ENCODE measurements at regions not wholly inside any gene's neighbourhood (a gene's known extent, or its start where the extent isn't known, plus 50 kb on each side); places are given as distances from the start of the nearest gene placed in this dataset.

DNA sequence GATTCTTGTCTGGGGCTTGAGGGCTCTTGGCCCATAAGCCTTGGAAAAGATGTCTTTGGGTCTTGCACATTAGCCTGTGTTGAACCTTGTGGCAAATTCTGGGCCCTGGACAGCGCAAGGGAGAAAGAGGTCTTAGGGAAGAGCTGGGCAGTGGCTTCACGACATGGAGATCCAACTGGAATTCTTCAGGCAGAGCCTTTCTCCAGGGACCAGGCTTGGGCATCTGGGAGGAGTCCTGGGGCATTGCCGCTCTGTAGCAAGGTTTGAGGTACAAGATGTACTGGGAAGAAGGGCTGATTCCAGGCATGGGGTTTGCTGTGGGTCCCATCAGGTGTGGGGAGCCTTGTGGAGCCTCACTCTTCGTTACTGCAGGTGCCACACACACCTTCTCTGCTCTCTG, 104.0 kb upstream of the ACTRT1 start:
- no peak overlapping the region for H3K4me3 Mint-ChIP-seq
- H2AFZ ChIP-seq (ENCODE audit: low read length) = no peak overlapping the region
- no peak overlapping the region for H3K56ac ChIP-seq (ENCODE audit: insufficient read length, low read depth, low read length)
- H4K5ac ChIP-seq (ENCODE audit: insufficient read length, low read depth, low read length) = no peak overlapping the region
- no peaks in the 10 kb centered on the region for H3K27me3 Mint-ChIP-seq (ENCODE audit: low read depth)
- no peaks in the 10 kb centered on the region for H3K9me3 ChIP-seq (ENCODE audit: control insufficient read depth, low read depth, low read length)
- H2BK5ac ChIP-seq (ENCODE audit: insufficient read length, low read length) = no peak overlapping the region
- H4K91ac ChIP-seq (ENCODE audit: insufficient read length, low read depth, low read length) = no peak overlapping the region
- H2AK5ac ChIP-seq (ENCODE audit: insufficient read length, low read length) = no peak overlapping the region
- no peak overlapping the region for H2BK15ac ChIP-seq (ENCODE audit: low read depth, low read length)
- no peaks in the 10 kb centered on the region for H3K79me1 ChIP-seq (ENCODE audit: insufficient read depth, low read depth, low read length, poor library complexity, severe bottlenecking)
- no peak overlapping the region for H2BK20ac ChIP-seq (ENCODE audit: low read depth, low read length, poor library complexity, severe bottlenecking)
- H3K9me3 Mint-ChIP-seq = peaks cover 70 to 80% of the 10 kb centered on the region in 2 experiments
- no peak overlapping the region for H3K18ac ChIP-seq (ENCODE audit: insufficient read length, low read depth, low read length)
- TF ChIP-seq, protein P1, sequence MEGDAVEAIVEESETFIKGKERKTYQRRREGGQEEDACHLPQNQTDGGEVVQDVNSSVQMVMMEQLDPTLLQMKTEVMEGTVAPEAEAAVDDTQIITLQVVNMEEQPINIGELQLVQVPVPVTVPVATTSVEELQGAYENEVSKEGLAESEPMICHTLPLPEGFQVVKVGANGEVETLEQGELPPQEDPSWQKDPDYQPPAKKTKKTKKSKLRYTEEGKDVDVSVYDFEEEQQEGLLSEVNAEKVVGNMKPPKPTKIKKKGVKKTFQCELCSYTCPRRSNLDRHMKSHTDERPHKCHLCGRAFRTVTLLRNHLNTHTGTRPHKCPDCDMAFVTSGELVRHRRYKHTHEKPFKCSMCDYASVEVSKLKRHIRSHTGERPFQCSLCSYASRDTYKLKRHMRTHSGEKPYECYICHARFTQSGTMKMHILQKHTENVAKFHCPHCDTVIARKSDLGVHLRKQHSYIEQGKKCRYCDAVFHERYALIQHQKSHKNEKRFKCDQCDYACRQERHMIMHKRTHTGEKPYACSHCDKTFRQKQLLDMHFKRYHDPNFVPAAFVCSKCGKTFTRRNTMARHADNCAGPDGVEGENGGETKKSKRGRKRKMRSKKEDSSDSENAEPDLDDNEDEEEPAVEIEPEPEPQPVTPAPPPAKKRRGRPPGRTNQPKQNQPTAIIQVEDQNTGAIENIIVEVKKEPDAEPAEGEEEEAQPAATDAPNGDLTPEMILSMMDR (conservative IDR thresholded peaks at IDR 0.05) = no peak
- no peak overlapping the region for H2BK12ac ChIP-seq (ENCODE audit: insufficient read length, low read depth, low read length)
- no peaks in the 10 kb centered on the region for H3K4me1 ChIP-seq (ENCODE audit: insufficient read depth, low read length)
- no CpG with 5 or more reads among the region's 4 CpGs for WGBS (ENCODE audit: extremely low coverage, insufficient read length, low lambda C conversion rate)
- H3K23ac ChIP-seq (ENCODE audit: insufficient read length, low read depth, low read length) = no peak overlapping the region
- no peak overlapping the region for H3K4me2 ChIP-seq (ENCODE audit: insufficient read depth, insufficient read length, low read length)
- no peak overlapping the region for H4K8ac ChIP-seq (replicated peaks; ENCODE audit: insufficient read length, low read depth, low read length)
- peaks cover 17 to 21% (median 20%) of the 10 kb centered on the region in 3 experiments for H3K36me3 Mint-ChIP-seq (ENCODE audit: insufficient read depth in 1 of 3, low read depth in 3 of 3)
- no peaks in the 10 kb centered on the region for H3K23me2 ChIP-seq (ENCODE audit: insufficient read length, low read depth, low read length, poor library complexity, severe bottlenecking)
- H3T11ph ChIP-seq (ENCODE audit: low read length) = no peak overlapping the region
- no peak overlapping the region for H3K4ac ChIP-seq (ENCODE audit: low read depth, low read length)
- H3K79me2 ChIP-seq (ENCODE audit: insufficient read depth, low read length) = no peaks in the 10 kb centered on the region
- H3K27ac ChIP-seq (ENCODE audit: insufficient read length, low read depth, low read length) = no peak overlapping the region
- H3K4me1 Mint-ChIP-seq = no peaks in the 10 kb centered on the region
- no peak for DNase-seq
- no peak overlapping the region for H3K27ac Mint-ChIP-seq
- H4K20me1 ChIP-seq (ENCODE audit: control insufficient read depth, insufficient read depth, insufficient read length) = no peaks in the 10 kb centered on the region
- no peak overlapping the region for H3K9ac ChIP-seq (ENCODE audit: extremely low read depth, insufficient read length, low read length)
- no peaks in the 10 kb centered on the region for H3K27me3 ChIP-seq (ENCODE audit: insufficient read depth, low read length)
- no peak overlapping the region for H3K14ac ChIP-seq (ENCODE audit: insufficient read depth, low read length)
- H2BK120ac ChIP-seq (ENCODE audit: low read depth, low read length, poor library complexity, severe bottlenecking) = no peak overlapping the region

Measured in H9 (cell line).